Caco-2 (cell line): ENCODE measurements at regions not wholly inside any gene's neighbourhood (a gene's known extent, or its start where the extent isn't known, plus 50 kb on each side); places are given as distances from the start of the nearest gene placed in this dataset.

Source experiments
- BruUV-seq: library from RNA; stranded (reverse); fragments of 400-500 nt; replicated peaks from 2 replicates; lab custom pipeline; 2021; lab: Mats Ljungman, UMichigan
- CTCF ChIA-PET: fragments of 300-600 bp; sonication (Branson Sonifier 250); formaldehyde crosslinking; loops from one replicate; lab custom pipeline; 2022; ENCODE audit warnings: antibody characterized with exemption; lab: Charles Lee
- POLR2A ChIA-PET: fragments of 300-600 bp; sonication (Branson Sonifier 250); formaldehyde crosslinking; loops from one replicate; lab custom pipeline; 2022; ENCODE audit warnings: antibody characterized with exemption; lab: Charles Lee
- DNase-seq, 2 experiments: peaks; one replicate each; pipeline versions ENCODE4 v3.0.0 to v3.0.0-alpha.2; 2020 to 2022
- H3K27me3 ChIP-seq: replicated peaks from 2 replicates; pipeline ENCODE4 v1.6.0; 2011; ENCODE audit warnings: low read length; ENCODE audit not compliant: control insufficient read depth, insufficient read depth
- H3K36me3 ChIP-seq: 2 replicates; pipeline ENCODE4 v1.5.1; 2011; ENCODE audit warnings: low read length; ENCODE audit not compliant: control insufficient read depth, insufficient read depth
- H3K4me1 ChIP-seq: fragments of 250-450 bp; sonication (Bioruptor Pico); 2 replicates; pipeline ENCODE4 v1.5.1; 2020; ENCODE audit warnings: mild to moderate bottlenecking
- H3K4me3 ChIP-seq: 2 replicates; pipeline ENCODE4 v1.5.1; 2011; ENCODE audit warnings: low read depth, mild to moderate bottlenecking, control low read depth, low read length
- H3K9me3 ChIP-seq: fragments of 250-450 bp; sonication (Bioruptor Pico); 2 replicates; pipeline ENCODE4 v1.5.1; 2020; ENCODE audit warnings: mild to moderate bottlenecking, moderate library complexity
- H3K27ac Mint-ChIP-seq: one replicate; pipeline ENCODE4 v1.8.0; 2022; ENCODE audit warnings: mixed read lengths; ENCODE audit not compliant: unreplicated experiment
- H3K27me3 Mint-ChIP-seq: one replicate; pipeline ENCODE4 v1.8.0; 2022; ENCODE audit warnings: mixed read lengths; ENCODE audit not compliant: insufficient read depth, unreplicated experiment
- H3K36me3 Mint-ChIP-seq: one replicate; pipeline ENCODE4 v1.8.0; 2022; ENCODE audit warnings: mild to moderate bottlenecking, mixed read lengths; ENCODE audit not compliant: insufficient read depth, unreplicated experiment
- H3K4me1 Mint-ChIP-seq: one replicate; pipeline ENCODE4 v1.8.0; 2022; ENCODE audit warnings: low read depth, mixed read lengths; ENCODE audit not compliant: unreplicated experiment
- H3K4me3 Mint-ChIP-seq: one replicate; pipeline ENCODE4 v1.8.0; 2022; ENCODE audit warnings: mild to moderate bottlenecking, moderate library complexity, mixed read lengths; ENCODE audit not compliant: unreplicated experiment
- H3K9me3 Mint-ChIP-seq: one replicate; pipeline ENCODE4 v1.8.0; 2022; ENCODE audit warnings: mixed read lengths; ENCODE audit not compliant: unreplicated experiment
- CTCF ChIP-seq, 2 experiments: fragments of 200-600 bp in 1 of 2; IDR thresholded peaks; 1 replicate in 1 of 2; 2 replicates in 1 of 2; pipeline versions ENCODE4 v1.5.1 to v1.8.0; 2011 to 2022; ENCODE audit warnings: antibody characterized with exemption in 1 of 2, control low read depth in 1 of 2, inconsistent platforms in 1 of 2, low read depth in 1 of 2, low read length in 1 of 2, mild to moderate bottlenecking in 1 of 2, moderate library complexity in 1 of 2; ENCODE audit not compliant: insufficient read depth in 1 of 2, severe bottlenecking in 1 of 2, unreplicated experiment in 1 of 2
- intact Hi-C: fragments of 100-400 bp; cut with micrococcal nuclease; formaldehyde crosslinking; loops from one replicate; pipeline ENCODE4 v1.10.0; 2022; ENCODE audit not compliant: unreplicated experiment

- no peak overlapping the region for H3K4me3 ChIP-seq
- POLR2A ChIA-PET: no interaction called here
- no peak for DNase-seq
- H3K36me3 Mint-ChIP-seq: no peaks in the 10 kb centered on the region
- H3K4me1 ChIP-seq: no peaks in the 10 kb centered on the region
- CTCF ChIA-PET: no interaction called here
- H3K9me3 Mint-ChIP-seq: no peaks in the 10 kb centered on the region
- H3K9me3 ChIP-seq: no peaks in the 10 kb centered on the region
- H3K27me3 ChIP-seq: no peaks in the 10 kb centered on the region
- no peaks in the 10 kb centered on the region for H3K4me1 Mint-ChIP-seq
- H3K27me3 Mint-ChIP-seq: no peaks in the 10 kb centered on the region
- no peak overlapping the region for H3K4me3 Mint-ChIP-seq
- H3K36me3 ChIP-seq: no peaks in the 10 kb centered on the region
- H3K27ac Mint-ChIP-seq: no peak overlapping the region
- BruUV-seq: no TSS peak
- no peak for TF ChIP-seq CTCF (IDR thresholded peaks at IDR 0.05; ENCODE audit: insufficient read depth in 1 of 2, low read depth in 1 of 2, low read length in 1 of 2, severe bottlenecking in 1 of 2, unreplicated experiment in 1 of 2)
- intact Hi-C loops: no loop called here
Observed at GRCh38 chr7:19488056-19488455, 220.8 kb downstream of the POLR1F start.

GRCh38 chr7:19482628-19483027 lies 226.2 kb downstream of the POLR1F start:
- no TSS peak for BruUV-seq
- intact Hi-C loops: no loop called here
- Mint-ChIP-seq H3K27ac (no peak overlapping the region), H3K4me3 (no peak overlapping the region), H3K27me3 (peaks cover 3% of the 10 kb centered on the region), H3K4me1 (no peaks in the 10 kb centered on the region), H3K9me3 (peaks cover 10% of the 10 kb centered on the region), H3K36me3 (no peaks in the 10 kb centered on the region)
- DNase-seq: no peak
- ChIA-PET CTCF (interaction anchor here (0.6 kb wide), 1 partner anchor 9 kb away, joined by 5 read pairs; no protein-coding TSS in a partner anchor), POLR2A (no interaction called here)
- H3K4me1 ChIP-seq: no peaks in the 10 kb centered on the region
- TF ChIP-seq CTCF (IDR thresholded peaks at IDR 0.05; ENCODE audit: insufficient read depth in 1 of 2, low read depth in 1 of 2, low read length in 1 of 2, severe bottlenecking in 1 of 2, unreplicated experiment in 1 of 2): no peak
- H3K36me3 ChIP-seq: no peaks in the 10 kb centered on the region
- no peaks in the 10 kb centered on the region for H3K9me3 ChIP-seq
- H3K27me3 ChIP-seq: no peaks in the 10 kb centered on the region
- no peak overlapping the region for H3K4me3 ChIP-seq

- BruUV-seq: no TSS peak
- Histone ChIP-seq H3K36me3 (no peaks in the 10 kb centered on the region), H3K27me3 (no peaks in the 10 kb centered on the region), H3K4me3 (no peak overlapping the region), H3K4me1 (no peaks in the 10 kb centered on the region), H3K9me3 (no peaks in the 10 kb centered on the region)
- H3K36me3 Mint-ChIP-seq: no peaks in the 10 kb centered on the region
- H3K4me3 Mint-ChIP-seq: no peak overlapping the region
- DNase-seq: no peak
- TF ChIP-seq CTCF (IDR thresholded peaks at IDR 0.05; ENCODE audit: insufficient read depth in 1 of 2, low read depth in 1 of 2, low read length in 1 of 2, severe bottlenecking in 1 of 2, unreplicated experiment in 1 of 2): no peak
- H3K4me1 Mint-ChIP-seq: no peaks in the 10 kb centered on the region
- no peak overlapping the region for H3K27ac Mint-ChIP-seq
- intact Hi-C loops: no loop called here
- CTCF ChIA-PET: no interaction called here
- H3K27me3 Mint-ChIP-seq: peaks cover 3% of the 10 kb centered on the region
- POLR2A ChIA-PET: no interaction called here
- peaks cover 10% of the 10 kb centered on the region for H3K9me3 Mint-ChIP-seq
Observed at GRCh38 chr7:19480383-19480782, 228.5 kb downstream of the POLR1F start.
